Bronchial epithelial cell (primary cell): ENCODE measurements at regions not wholly inside any gene's neighbourhood (a gene's known extent, or its start where the extent isn't known, plus 50 kb on each side); places are given as distances from the start of the nearest gene placed in this dataset.

Source experiments
- DNase-seq: peaks from one replicate; pipeline ENCODE4 v3.0.0-alpha.2; 2010; ENCODE audit warnings: low read depth
- FAIRE-seq: peaks from 2 replicates; lab custom pipeline; 2011; peaks lifted over from hg19 to GRCh38; lab: Jason Lieb, UNC
- H3K27me3 ChIP-seq: 2 replicates; pipeline ENCODE4 v1.5.1; 2011; ENCODE audit warnings: low read length; ENCODE audit not compliant: control insufficient read depth, insufficient read depth
- H3K36me3 ChIP-seq: 2 replicates; pipeline ENCODE4 v1.5.1; 2011; ENCODE audit warnings: low read length; ENCODE audit not compliant: control insufficient read depth, insufficient read depth
- H3K4me3 ChIP-seq: 2 replicates; pipeline ENCODE4 v1.5.1; 2011; ENCODE audit warnings: mild to moderate bottlenecking, low read depth, low read length, control low read depth
- TF ChIP-seq, protein P1 (sequence below): IDR thresholded peaks from 2 replicates; pipeline ENCODE4 v1.5.1; 2011; ENCODE audit warnings: mild to moderate bottlenecking, moderate library complexity, low read length, control low read depth, inconsistent platforms; ENCODE audit not compliant: insufficient read depth, severe bottlenecking

DNA sequence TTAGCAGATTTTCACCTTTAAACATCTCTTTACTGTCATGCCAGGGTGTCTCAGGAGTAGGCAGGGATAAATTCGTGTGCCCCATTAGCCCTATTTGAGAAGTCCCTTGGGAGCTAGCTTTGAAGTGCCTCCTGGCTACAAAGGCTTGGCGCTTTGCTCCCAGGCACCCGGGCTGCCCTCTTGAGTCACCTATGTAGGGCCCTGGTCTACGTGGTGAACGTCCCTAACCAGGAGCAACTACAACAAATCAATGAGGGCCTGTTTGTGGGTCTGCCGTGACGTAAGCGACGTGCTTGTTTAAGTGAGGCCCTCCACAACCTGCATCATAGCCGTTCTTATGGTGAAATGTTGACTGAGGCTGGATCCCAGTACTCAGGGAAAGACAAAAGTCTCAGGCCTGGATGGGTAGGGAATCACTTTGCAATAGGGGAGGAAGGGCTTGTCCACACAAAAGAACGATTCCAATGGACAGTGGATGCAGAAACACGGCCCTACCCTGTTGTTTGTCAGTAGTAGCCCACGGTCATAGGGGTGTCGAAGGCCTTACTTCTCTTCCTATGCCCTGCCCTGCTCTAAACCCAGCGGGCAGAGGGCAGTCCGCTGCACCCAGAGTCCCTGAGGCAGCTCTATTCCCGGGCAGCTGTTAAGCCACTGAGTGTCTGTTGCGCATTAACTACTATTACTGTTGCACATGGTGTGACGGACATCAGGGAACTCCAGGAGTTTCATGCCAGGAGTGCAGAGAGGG, 93.9 kb downstream of the INHBB start:
- FAIRE-seq, result no peak
- TF ChIP-seq, protein P1, sequence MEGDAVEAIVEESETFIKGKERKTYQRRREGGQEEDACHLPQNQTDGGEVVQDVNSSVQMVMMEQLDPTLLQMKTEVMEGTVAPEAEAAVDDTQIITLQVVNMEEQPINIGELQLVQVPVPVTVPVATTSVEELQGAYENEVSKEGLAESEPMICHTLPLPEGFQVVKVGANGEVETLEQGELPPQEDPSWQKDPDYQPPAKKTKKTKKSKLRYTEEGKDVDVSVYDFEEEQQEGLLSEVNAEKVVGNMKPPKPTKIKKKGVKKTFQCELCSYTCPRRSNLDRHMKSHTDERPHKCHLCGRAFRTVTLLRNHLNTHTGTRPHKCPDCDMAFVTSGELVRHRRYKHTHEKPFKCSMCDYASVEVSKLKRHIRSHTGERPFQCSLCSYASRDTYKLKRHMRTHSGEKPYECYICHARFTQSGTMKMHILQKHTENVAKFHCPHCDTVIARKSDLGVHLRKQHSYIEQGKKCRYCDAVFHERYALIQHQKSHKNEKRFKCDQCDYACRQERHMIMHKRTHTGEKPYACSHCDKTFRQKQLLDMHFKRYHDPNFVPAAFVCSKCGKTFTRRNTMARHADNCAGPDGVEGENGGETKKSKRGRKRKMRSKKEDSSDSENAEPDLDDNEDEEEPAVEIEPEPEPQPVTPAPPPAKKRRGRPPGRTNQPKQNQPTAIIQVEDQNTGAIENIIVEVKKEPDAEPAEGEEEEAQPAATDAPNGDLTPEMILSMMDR, result no peak
- no peak overlapping the region for H3K4me3 ChIP-seq
- H3K36me3 ChIP-seq, result no peaks in the 10 kb centered on the region
- no peak for DNase-seq
- peaks cover 2% of the 10 kb centered on the region for H3K27me3 ChIP-seq

DNA sequence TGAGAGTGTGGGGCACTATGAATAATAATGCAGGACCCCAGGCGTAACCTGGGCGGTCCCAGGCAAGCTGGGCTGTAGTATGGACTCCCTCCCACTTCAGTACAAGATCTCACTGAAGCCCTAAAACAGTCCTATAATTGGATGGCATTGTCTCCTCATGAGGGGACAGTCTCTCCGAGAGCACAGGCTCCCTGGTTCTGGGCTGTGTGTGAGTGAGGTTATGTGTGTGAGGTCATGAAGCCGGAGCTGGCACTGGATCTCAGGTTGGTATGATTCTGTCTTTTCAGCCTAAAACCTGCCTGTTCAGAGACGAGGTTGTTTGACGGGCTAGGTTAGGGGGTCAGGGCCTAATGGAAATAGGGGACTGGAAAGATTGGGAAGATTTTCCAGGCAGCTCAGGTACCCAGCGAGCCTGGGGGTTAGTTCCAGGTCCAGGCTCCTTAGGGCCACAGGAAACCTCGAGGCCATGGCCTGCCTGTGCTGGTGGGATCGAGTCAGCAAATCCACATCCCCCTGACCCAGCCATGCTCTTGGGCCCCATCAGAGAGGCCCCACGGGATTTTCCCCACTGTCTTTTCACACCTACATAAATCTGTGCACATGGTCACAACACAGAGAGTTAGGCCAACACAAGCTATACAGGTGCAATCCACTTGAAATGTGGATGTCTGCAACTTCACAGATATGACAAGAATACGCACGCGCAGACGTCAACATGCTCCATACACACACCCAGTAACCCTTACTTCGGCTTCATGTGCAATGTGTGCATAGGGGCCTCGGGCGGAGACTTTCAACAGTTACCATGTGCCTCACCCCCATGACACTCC, 94.8 kb downstream of the INHBB start:
- Histone ChIP-seq H3K36me3 (no peaks in the 10 kb centered on the region), H3K27me3 (peaks cover 2% of the 10 kb centered on the region), H3K4me3 (no peak overlapping the region)
- TF ChIP-seq, protein P1, result no peak
- DNase-seq (no peak), FAIRE-seq (peak; percentile 58)

DNA sequence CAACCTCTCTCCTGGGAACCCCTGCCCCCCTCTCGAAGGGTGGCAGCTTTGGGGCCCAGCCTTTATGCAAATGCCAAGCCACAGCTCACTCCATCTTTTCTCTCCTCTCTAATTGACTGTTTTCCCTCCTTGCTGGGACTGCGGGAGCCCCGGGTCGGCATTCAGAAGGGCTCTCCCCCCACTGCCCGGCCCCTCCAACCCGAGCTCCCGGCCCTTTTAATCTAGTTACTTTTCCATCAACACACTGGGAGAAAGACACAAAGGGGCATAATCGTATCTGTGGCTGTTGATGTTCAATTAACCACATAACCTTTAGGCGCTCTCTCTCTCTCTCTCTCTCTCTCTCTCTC, 95.4 kb downstream of the INHBB start:
- TF ChIP-seq, protein P1, result no peak
- no peaks in the 10 kb centered on the region for H3K27me3 ChIP-seq
- H3K4me3 ChIP-seq, result no peak overlapping the region
- no peaks in the 10 kb centered on the region for H3K36me3 ChIP-seq
- FAIRE-seq (no peak), DNase-seq (no peak)

DNA sequence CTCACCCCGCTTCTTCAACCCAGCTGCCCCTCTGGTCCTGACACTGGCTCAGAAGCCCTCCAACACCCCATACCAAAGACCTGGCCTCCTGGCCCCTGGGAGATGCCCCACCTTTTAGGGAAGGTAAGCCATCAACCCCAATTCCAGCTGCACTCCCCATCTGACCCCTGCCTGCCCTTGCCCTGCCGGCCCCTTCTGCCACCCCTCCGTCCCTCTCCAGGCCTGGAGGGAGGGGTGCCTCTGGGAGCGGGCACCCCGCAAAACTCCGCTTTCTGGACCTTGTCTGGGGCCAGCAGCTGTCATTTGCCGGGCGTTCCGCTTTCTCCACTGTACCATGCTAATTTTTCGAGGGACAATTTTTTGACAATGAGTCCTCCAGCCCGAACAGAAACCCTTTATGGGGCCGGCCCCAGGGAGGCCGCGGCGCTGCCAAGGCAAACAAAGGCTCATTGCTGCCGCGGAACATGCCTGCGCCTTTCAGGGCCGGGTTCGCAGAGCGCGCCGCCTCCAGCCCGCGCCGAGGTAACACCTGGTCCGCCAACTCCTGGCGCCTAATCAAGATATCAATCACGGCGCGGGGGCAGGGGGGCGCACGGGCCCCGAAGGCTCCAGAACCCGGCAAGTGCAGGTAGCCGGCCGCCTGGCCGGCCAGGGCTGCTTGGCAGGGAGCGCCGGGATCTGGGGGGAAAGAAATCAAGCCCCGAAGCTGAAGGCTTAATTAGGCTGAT, 96.0 kb downstream of the INHBB start:
- FAIRE-seq, result no peak
- Histone ChIP-seq H3K27me3 (no peaks in the 10 kb centered on the region), H3K36me3 (no peaks in the 10 kb centered on the region), H3K4me3 (peak overlapping the region; percentile 40)
- peak; percentile 36 for DNase-seq
- TF ChIP-seq, protein P1, result no peak

DNA sequence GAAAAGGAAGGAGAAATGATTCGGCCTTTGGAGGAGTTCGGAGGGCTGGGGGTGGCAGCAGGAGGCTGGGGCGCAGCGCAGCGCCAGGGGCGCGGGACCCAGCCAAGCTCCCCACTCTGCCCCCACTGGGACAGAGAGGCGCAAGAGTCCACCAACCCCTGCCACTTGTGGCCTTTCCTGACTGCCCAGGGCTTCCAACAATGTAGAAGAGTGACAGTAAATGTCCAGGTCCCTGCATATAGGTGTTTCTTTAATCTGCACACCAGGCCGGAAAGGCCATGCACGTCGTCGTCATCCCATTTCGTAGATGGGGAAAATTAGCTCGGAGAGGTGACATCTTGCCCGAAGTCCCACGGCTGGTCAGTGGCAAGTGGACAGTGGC, 96.6 kb downstream of the INHBB start:
- Histone ChIP-seq H3K36me3 (no peaks in the 10 kb centered on the region), H3K4me3 (peak overlapping the region; percentile 40), H3K27me3 (no peaks in the 10 kb centered on the region)
- TF ChIP-seq, protein P1, result no peak
- DNase-seq (no peak), FAIRE-seq (no peak)
